Fibroblast of lung (primary cell): ENCODE measurements at regions not wholly inside any gene's neighbourhood (a gene's known extent, or its start where the extent isn't known, plus 50 kb on each side); places are given as distances from the start of the nearest gene placed in this dataset.
"Not testable (repeated sequence)": the region's sequence is repeated elsewhere in the genome, so short reads cannot be mapped to it uniquely, and the experiment has no call there.

Experiments used
- DNase-seq, 2 donors: peaks; one replicate each; pipeline versions ENCODE4 v3.0.0 to v3.0.0-alpha.2; 2010; ENCODE audit warnings: low read depth in 2 of 2
- H2AFZ ChIP-seq: 2 replicates; pipeline ENCODE4 v1.5.1; 2012; ENCODE audit warnings: low read length, control low read depth, inconsistent platforms
- H3K27ac ChIP-seq: 2 replicates; pipeline ENCODE4 v1.5.1; 2011; ENCODE audit warnings: low read length, control low read depth; ENCODE audit not compliant: insufficient read depth
- H3K27me3 ChIP-seq: 2 replicates; pipeline ENCODE4 v1.5.1; 2011; ENCODE audit warnings: mild to moderate bottlenecking, low read length; ENCODE audit not compliant: control insufficient read depth, insufficient read depth
- H3K36me3 ChIP-seq: 2 replicates; pipeline ENCODE4 v1.5.1; 2011; ENCODE audit warnings: low read length; ENCODE audit not compliant: control insufficient read depth, insufficient read depth
- H3K4me1 ChIP-seq: 2 replicates; pipeline ENCODE4 v1.5.1; 2011; ENCODE audit warnings: low read length; ENCODE audit not compliant: control insufficient read depth, insufficient read depth; ENCODE audit errors: extremely low read depth
- H3K4me2 ChIP-seq: 2 replicates; pipeline ENCODE4 v1.5.1; 2011; ENCODE audit warnings: low read length, control low read depth; ENCODE audit not compliant: insufficient read depth; ENCODE audit errors: extremely low read depth
- H3K4me3 ChIP-seq, 4 experiments: fragments of 200-600 bp in 1 of 4; sonication (generic) in 1 of 4; replicated peaks in 1 of 4; 2 replicates each; pipeline ENCODE4 v1.5.1; 2011 to 2016; ENCODE audit warnings: low read length in 4 of 4, low read depth in 3 of 4, mild to moderate bottlenecking in 3 of 4, control low read depth in 2 of 4, inconsistent platforms in 1 of 4, mixed read lengths in 1 of 4; ENCODE audit not compliant: insufficient read depth in 1 of 4; ENCODE audit errors: control extremely low read depth in 1 of 4
- H3K79me2 ChIP-seq: 2 replicates; pipeline ENCODE4 v1.5.1; 2012; ENCODE audit warnings: mild to moderate bottlenecking, low read length, inconsistent platforms; ENCODE audit not compliant: control insufficient read depth, insufficient read depth
- H3K9ac ChIP-seq: 2 replicates; pipeline ENCODE4 v1.5.1; 2011; ENCODE audit warnings: mild to moderate bottlenecking, low read length, control low read depth; ENCODE audit not compliant: insufficient read depth
- H3K9me3 ChIP-seq: 2 replicates; pipeline ENCODE4 v1.5.1; 2012; ENCODE audit warnings: low read depth, low read length; ENCODE audit not compliant: control insufficient read depth, insufficient read depth
- H4K20me1 ChIP-seq: 2 replicates; pipeline ENCODE4 v1.5.1; 2011; ENCODE audit warnings: low read length; ENCODE audit not compliant: control insufficient read depth, insufficient read depth; ENCODE audit errors: extremely low read depth
- EZH2 ChIP-seq: IDR thresholded peaks from 2 replicates; pipeline ENCODE4 v1.5.1; 2012; ENCODE audit warnings: low read length, control low read depth, mild to moderate bottlenecking; ENCODE audit errors: missing control alignments
- TF ChIP-seq, protein P1 (sequence below), 2 donors: IDR thresholded peaks in 1 of 2; conservative IDR thresholded peaks in 1 of 2; 1 replicate in 1 of 2; 2 replicates in 1 of 2; pipeline ENCODE4 v1.5.1; 2011 to 2012; ENCODE audit warnings: low read length in 2 of 2, control low read depth in 1 of 2, inconsistent platforms in 1 of 2, low read depth in 1 of 2, mild to moderate bottlenecking in 1 of 2

DNA sequence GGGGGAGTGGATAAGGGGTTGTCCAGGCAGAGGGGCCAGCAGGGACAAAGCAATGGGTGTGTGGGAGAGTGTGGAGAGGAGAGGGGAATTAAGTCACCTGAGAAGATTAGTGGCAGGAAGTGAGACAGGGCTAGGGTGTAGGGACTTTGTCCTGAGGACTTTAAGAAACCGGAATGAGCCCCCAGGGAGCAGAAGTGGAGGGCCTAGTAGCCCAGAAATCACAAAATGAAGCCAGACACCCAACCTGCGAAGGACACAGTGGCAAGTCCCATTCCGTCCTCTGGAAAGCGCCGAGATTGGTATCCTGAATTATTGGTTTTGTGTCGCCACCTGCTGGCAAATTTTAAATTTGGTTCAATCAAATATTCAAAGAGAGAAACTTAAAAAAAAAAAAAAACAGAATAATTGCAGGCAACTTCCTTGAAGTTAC is 78.0 kb upstream of the SLC25A36 start:
- Histone ChIP-seq H2AFZ (no peak overlapping the region), H3K9ac (no peak overlapping the region), H3K27ac (no peak overlapping the region), H3K4me1 (no peaks in the 10 kb centered on the region), H3K27me3 (no peaks in the 10 kb centered on the region), H3K9me3 (no peaks in the 10 kb centered on the region), H3K79me2 (no peaks in the 10 kb centered on the region), H4K20me1 (no peaks in the 10 kb centered on the region), H3K36me3 (no peaks in the 10 kb centered on the region), H3K4me2 (no peak overlapping the region), H3K4me3 (no peak overlapping the region)
- TF ChIP-seq, protein P1, sequence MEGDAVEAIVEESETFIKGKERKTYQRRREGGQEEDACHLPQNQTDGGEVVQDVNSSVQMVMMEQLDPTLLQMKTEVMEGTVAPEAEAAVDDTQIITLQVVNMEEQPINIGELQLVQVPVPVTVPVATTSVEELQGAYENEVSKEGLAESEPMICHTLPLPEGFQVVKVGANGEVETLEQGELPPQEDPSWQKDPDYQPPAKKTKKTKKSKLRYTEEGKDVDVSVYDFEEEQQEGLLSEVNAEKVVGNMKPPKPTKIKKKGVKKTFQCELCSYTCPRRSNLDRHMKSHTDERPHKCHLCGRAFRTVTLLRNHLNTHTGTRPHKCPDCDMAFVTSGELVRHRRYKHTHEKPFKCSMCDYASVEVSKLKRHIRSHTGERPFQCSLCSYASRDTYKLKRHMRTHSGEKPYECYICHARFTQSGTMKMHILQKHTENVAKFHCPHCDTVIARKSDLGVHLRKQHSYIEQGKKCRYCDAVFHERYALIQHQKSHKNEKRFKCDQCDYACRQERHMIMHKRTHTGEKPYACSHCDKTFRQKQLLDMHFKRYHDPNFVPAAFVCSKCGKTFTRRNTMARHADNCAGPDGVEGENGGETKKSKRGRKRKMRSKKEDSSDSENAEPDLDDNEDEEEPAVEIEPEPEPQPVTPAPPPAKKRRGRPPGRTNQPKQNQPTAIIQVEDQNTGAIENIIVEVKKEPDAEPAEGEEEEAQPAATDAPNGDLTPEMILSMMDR (conservative IDR thresholded peaks at IDR 0.05 in 1 of 2, IDR thresholded peaks at IDR 0.05 in 1 of 2; ENCODE audit: low read depth in 1 of 2, low read length in 2 of 2), result peak; percentile 33 to 45
- no peak for TF ChIP-seq EZH2
- DNase-seq, result peak; percentile 33 to 63

DNA sequence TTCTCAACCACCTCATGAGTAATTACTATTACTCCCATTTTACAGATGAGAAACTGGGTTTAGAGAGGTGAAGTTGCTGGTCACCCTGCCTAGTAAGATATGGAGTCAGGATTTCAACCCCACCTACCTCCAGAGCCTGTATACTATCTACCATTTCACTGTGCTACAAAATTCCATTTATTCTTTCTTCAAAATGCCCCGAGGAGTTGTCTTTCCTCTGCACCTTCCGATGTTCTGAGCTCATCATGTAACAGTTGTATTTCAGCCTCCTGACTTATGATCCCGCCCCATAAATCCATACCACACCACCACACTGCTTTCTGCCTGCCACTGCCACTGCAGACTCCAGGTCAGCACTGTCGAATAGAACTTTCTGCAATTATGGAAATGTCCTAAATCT is 71.3 kb upstream of the SLC25A36 start:
- no peaks in the 10 kb centered on the region for H3K9me3 ChIP-seq
- no peaks in the 10 kb centered on the region for H3K79me2 ChIP-seq
- no peak for DNase-seq
- H3K4me1 ChIP-seq, result no peaks in the 10 kb centered on the region
- no peak overlapping the region for H3K4me2 ChIP-seq
- H4K20me1 ChIP-seq, result no peaks in the 10 kb centered on the region
- no peak overlapping the region for H2AFZ ChIP-seq
- no peaks in the 10 kb centered on the region for H3K27me3 ChIP-seq
- H3K9ac ChIP-seq, result no peak overlapping the region
- no peak overlapping the region for H3K4me3 ChIP-seq
- no peak overlapping the region for H3K27ac ChIP-seq
- H3K36me3 ChIP-seq, result no peaks in the 10 kb centered on the region
- TF ChIP-seq, protein P1 (conservative IDR thresholded peaks at IDR 0.05 in 1 of 2, IDR thresholded peaks at IDR 0.05 in 1 of 2; ENCODE audit: low read depth in 1 of 2, low read length in 2 of 2), result no peak
- no peak for TF ChIP-seq EZH2

DNA sequence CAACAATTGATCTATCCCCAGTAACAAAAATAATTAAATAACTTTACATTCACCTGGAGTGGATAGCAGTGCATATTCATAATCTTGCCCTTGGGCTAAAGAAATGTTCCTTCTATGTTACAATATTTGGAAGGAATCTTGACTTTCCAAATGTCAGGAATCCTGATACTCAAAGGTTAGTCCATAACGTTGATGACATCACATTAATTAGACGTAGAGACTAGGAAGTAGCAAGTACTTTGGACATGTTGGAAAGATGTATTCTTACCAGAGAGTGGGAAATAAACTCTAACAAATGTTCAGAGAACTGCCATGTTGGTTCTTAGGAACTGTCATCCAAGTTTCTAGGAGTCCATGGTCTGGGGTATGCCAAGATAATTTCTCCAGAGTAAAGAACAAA is 70.6 kb upstream of the SLC25A36 start:
- no peak for DNase-seq
- Histone ChIP-seq H3K27ac (no peak overlapping the region), H3K9ac (no peak overlapping the region), H4K20me1 (no peaks in the 10 kb centered on the region), H3K4me3 (no peak overlapping the region), H3K36me3 (no peaks in the 10 kb centered on the region), H3K4me2 (no peak overlapping the region), H2AFZ (no peak overlapping the region), H3K4me1 (no peaks in the 10 kb centered on the region), H3K79me2 (no peaks in the 10 kb centered on the region), H3K9me3 (no peaks in the 10 kb centered on the region), H3K27me3 (no peaks in the 10 kb centered on the region)
- no peak for TF ChIP-seq EZH2
- TF ChIP-seq, protein P1 (conservative IDR thresholded peaks at IDR 0.05 in 1 of 2, IDR thresholded peaks at IDR 0.05 in 1 of 2; ENCODE audit: low read depth in 1 of 2, low read length in 2 of 2), result no peak

DNA sequence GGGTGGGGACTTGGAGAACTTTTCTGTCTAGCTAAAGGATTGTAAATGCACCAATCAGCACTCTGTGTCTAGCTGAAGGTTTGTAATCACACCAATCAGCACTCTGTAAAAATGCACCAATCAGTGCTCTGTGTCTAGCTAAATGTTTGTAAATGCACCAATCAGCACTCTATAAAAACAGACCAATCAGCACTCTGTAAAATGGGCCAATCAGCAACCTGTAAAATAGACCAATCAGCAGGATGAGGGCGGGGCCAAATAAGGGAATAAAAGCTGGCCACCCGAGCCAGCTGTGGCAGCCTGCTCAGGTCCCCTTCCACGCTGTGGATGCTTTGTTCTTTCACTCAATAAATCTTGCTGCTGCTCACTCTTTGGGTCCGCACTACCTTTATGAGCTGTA is 69.5 kb upstream of the SLC25A36 start:
- not testable (repeated sequence) for H2AFZ ChIP-seq, H3K4me2 ChIP-seq

More for the DNA sequence above, 69.5 kb upstream of the SLC25A36 start:
- H3K27ac ChIP-seq, H3K79me2 ChIP-seq, H3K4me3 ChIP-seq, H3K27me3 ChIP-seq, DNase-seq, H3K4me1 ChIP-seq, H3K9me3 ChIP-seq, H3K9ac ChIP-seq, H3K36me3 ChIP-seq, H4K20me1 ChIP-seq: not testable (repeated sequence)
